ENCODE measurements at regions not wholly inside any gene's neighbourhood (a gene's known extent, or its start where the extent isn't known, plus 50 kb on each side); places are given as distances from the start of the nearest gene placed in this dataset.

DNA sequence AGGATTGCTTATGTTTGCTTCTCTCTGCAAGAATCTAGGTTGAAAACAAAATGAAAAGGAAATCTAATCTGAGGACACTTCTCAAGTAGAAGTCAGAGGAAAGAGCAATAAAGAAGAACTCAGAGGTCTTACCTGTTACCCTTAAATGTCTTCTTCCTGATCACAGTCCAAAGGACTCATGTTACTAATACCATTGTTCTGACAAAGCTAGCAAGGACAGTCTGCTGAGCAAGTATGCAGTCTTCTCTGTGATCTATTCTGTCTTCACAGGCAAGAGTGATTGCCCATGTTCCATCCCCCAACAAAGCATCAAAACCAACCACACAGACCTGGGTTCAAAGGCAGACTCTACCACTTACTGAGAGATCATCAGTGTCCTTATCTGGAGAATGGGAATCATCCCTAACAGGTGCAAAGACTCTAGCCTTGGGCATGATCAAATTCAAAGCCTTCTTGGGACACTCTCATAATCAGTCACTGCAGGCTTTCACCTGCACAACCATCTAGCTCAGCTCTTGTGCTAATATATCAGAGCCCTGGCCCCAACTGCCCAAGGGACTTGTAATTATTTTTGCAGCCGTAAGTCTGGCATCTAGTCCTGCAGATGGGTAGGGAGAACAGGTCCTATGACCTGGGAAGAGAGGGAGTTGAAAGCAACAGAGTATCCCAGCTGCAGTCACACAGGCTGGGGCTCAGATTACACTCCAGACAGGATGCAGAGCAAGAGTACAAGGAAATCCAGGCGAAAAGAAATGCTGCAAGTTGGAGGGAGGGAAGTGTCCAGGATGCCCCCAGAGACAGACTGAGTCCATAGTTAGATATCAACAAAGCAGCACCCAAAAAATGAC, 97.9 kb upstream of the NUDT4 start:
- no peaks in the 10 kb centered on the region for H3K36me3 ChIP-seq (ENCODE audit: insufficient read depth, low read length)
- no peak overlapping the region for H3K9ac ChIP-seq (ENCODE audit: low read depth, low read length)
- H3K4me3 ChIP-seq (ENCODE audit: low read length): no peak overlapping the region
- H3K27ac ChIP-seq (ENCODE audit: low read depth, low read length): no peak overlapping the region
- no peaks in the 10 kb centered on the region for H3K9me3 ChIP-seq (ENCODE audit: insufficient read depth, low read depth, low read length)
- no peaks in the 10 kb centered on the region for H3K4me1 ChIP-seq (ENCODE audit: insufficient read depth, low read length)
- WGBS: 76% methylated on average over 2 of the region's 2 CpGs
- H3K27me3 ChIP-seq (ENCODE audit: insufficient read depth, low read length): no peaks in the 10 kb centered on the region

DNA sequence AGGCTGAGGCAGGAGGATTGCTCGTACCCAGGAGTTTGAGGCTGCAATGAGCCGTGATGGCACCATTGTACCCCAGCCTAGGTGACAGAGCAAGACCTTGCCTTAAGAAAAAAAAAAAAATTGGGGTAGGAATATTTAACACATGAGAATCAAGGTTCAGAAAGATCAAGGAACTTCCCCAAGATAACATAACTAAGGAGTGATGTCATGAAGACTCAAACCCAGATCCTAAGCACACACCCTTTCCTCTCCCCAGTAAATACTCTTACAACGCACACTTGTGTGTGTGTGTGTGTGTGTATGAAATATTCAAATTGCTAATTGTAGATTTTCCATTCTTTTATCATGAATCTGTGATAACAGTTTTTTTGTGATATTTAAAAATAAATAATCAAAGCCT, 90.6 kb upstream of the NUDT4 start:
- no peaks in the 10 kb centered on the region for H3K36me3 ChIP-seq (ENCODE audit: insufficient read depth, low read length)
- no peak overlapping the region for H3K27ac ChIP-seq (ENCODE audit: low read depth, low read length)
- no peaks in the 10 kb centered on the region for H3K27me3 ChIP-seq (ENCODE audit: insufficient read depth, low read length)
- WGBS: 93% methylated on average over 2 of the region's 3 CpGs
- H3K9ac ChIP-seq (ENCODE audit: low read depth, low read length): no peak overlapping the region
- no peaks in the 10 kb centered on the region for H3K9me3 ChIP-seq (ENCODE audit: insufficient read depth, low read depth, low read length)
- no peak overlapping the region for H3K4me3 ChIP-seq (ENCODE audit: low read length)
- H3K4me1 ChIP-seq (ENCODE audit: insufficient read depth, low read length): no peaks in the 10 kb centered on the region

DNA sequence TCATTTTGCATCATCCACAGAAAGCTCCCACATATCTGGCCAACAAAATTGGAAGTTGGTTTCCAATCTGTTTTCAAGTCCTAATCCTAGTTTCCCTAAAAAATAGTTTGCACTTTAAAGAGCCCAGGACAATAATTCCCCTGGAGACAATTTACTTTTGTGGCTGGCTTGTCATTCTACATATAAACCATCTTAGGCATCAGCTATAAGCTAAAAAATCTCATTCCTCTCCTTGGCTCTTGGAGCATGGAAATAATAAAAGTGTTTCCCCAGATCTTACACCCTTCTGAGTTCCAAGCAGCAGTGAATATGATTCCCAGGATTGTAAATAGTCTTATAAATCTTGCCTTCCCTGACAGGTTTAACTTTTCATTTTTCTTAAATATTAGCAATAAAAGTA, 89.1 kb upstream of the NUDT4 start:
- Histone ChIP-seq H3K4me1 (ENCODE audit: insufficient read depth, low read length) (no peaks in the 10 kb centered on the region), H3K27me3 (ENCODE audit: insufficient read depth, low read length) (no peaks in the 10 kb centered on the region), H3K36me3 (ENCODE audit: insufficient read depth, low read length) (no peaks in the 10 kb centered on the region), H3K9me3 (ENCODE audit: insufficient read depth, low read depth, low read length) (no peaks in the 10 kb centered on the region), H3K9ac (ENCODE audit: low read depth, low read length) (no peak overlapping the region), H3K4me3 (ENCODE audit: low read length) (no peak overlapping the region), H3K27ac (ENCODE audit: low read depth, low read length) (no peak overlapping the region)

DNA sequence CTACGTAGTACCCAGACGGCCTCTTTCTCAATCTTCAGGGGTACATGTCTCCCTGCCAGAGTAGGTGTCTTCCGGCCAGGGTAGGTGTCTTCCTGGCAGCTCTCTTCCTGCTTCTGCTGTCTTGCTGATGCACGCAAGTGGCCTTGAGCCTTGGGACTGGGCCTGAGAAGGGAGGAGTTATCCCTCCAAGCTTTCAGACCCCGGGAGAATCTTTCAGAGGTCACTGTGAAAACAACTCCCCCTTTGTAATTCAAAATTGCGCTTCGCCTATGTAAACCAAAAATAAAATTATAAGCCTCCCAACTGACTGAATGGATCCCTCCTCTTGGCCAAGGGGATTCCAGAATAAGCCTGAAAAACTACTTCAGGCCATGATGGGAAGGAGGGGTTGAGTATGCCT, 87.3 kb upstream of the NUDT4 start:
- 70% methylated on average over 7 of the region's 7 CpGs for WGBS
- no peaks in the 10 kb centered on the region for H3K4me1 ChIP-seq (ENCODE audit: insufficient read depth, low read length)
- no peak overlapping the region for H3K27ac ChIP-seq (ENCODE audit: low read depth, low read length)
- H3K36me3 ChIP-seq (ENCODE audit: insufficient read depth, low read length): no peaks in the 10 kb centered on the region
- H3K9me3 ChIP-seq (ENCODE audit: insufficient read depth, low read depth, low read length): no peaks in the 10 kb centered on the region
- no peaks in the 10 kb centered on the region for H3K27me3 ChIP-seq (ENCODE audit: insufficient read depth, low read length)
- H3K4me3 ChIP-seq (ENCODE audit: low read length): no peak overlapping the region
- H3K9ac ChIP-seq (ENCODE audit: low read depth, low read length): no peak overlapping the region

DNA sequence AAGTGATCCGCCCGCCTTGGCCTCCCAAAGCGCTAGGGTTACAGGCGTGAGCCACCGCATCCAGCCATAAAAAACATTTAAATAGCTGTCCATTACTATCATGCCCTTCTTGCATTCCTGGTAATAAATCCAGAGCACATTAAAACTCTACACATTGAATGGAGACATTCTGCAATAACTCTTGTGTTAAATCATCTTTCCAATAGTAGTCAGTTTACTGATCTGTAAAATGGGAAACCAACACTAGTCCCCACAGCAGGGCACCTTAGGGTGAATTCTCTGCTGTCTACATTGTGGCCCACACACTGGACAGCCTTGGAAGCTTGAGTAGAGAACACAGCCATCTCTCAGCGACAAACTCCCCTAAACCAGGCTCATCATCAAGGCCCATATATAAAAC, 85.5 kb upstream of the NUDT4 start:
- Histone ChIP-seq H3K36me3 (ENCODE audit: insufficient read depth, low read length) (no peaks in the 10 kb centered on the region), H3K9me3 (ENCODE audit: insufficient read depth, low read depth, low read length) (no peaks in the 10 kb centered on the region), H3K4me3 (ENCODE audit: low read length) (no peak overlapping the region), H3K9ac (ENCODE audit: low read depth, low read length) (no peak overlapping the region), H3K27ac (ENCODE audit: low read depth, low read length) (no peak overlapping the region), H3K4me1 (ENCODE audit: insufficient read depth, low read length) (0 out of 2 replicates have a peak, but pooled peaks cover 4% of the 10 kb centered on the region), H3K27me3 (ENCODE audit: insufficient read depth, low read length) (no peaks in the 10 kb centered on the region)
- 95% methylated on average over 6 of the region's 6 CpGs for WGBS

DNA sequence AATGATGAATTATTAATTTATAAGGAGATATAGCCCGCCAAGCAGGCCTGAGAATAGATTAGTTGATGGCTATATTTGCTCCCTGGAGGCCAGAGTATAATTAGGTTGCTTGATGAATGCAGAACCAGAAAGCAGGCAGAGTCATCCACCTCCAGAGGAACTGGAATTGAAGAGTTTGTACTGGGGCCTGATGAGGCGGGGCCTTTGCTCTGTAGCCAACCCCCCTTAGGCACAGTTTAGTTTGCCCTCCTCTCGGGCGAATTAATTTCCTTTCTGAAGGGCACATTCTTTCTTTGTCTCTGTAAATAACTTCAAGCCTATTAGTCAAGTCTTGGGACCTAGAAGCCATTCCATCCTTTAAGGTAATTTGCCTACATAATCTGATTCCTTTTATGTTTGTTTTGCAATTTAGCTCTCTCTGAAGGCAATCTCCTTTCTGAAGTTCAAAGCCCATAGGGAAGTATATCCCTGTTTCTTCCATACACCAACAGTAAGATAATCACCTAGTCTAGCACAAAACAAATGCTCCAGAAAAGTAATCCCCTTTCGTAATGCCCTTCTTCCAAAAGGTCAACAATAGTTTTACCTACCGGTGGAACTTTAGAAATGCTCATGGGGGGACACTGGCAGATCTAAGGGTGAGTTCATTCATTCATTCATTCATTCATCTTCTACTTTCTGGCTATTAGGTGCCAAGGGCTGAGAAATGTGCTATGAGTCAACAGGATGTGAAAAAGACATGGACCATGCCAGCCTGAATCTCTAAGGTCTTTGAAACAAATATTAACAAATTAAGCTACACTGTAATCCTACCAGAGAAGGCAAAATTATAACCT, 84.8 kb upstream of the NUDT4 start:
- WGBS: 84% methylated on average over 6 of the region's 6 CpGs
- Histone ChIP-seq H3K27ac (ENCODE audit: low read depth, low read length) (no peak overlapping the region), H3K4me3 (ENCODE audit: low read length) (no peak overlapping the region), H3K4me1 (ENCODE audit: insufficient read depth, low read length) (0 out of 2 replicates have a peak, but pooled peaks cover 4% of the 10 kb centered on the region), H3K27me3 (ENCODE audit: insufficient read depth, low read length) (no peaks in the 10 kb centered on the region), H3K9me3 (ENCODE audit: insufficient read depth, low read depth, low read length) (no peaks in the 10 kb centered on the region), H3K36me3 (ENCODE audit: insufficient read depth, low read length) (no peaks in the 10 kb centered on the region), H3K9ac (ENCODE audit: low read depth, low read length) (no peak overlapping the region)

DNA sequence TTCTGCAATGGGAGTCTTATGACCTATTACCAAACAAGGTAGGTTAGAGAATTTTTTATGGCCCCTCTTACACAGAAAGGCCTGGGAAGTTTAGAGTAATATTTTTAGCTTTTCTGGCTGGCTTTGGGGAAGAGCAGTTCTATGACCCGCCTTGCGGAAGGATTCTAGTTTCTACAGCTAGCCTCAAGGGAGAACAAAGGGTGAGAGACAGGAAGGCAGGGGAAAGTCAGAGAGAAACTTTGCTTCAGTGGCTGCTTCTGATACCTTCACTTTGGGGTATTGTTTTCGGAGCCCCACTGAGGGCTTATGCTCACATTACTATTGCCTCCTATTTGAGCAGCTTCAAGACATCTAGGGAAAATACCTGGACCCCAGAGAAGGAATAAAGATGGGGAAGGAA, 80.7 kb upstream of the NUDT4 start:
- H3K9me3 ChIP-seq (ENCODE audit: insufficient read depth, low read depth, low read length): no peaks in the 10 kb centered on the region
- no peaks in the 10 kb centered on the region for H3K36me3 ChIP-seq (ENCODE audit: insufficient read depth, low read length)
- no peak overlapping the region for H3K4me3 ChIP-seq (ENCODE audit: low read length)
- H3K27me3 ChIP-seq (ENCODE audit: insufficient read depth, low read length): no peaks in the 10 kb centered on the region
- H3K4me1 ChIP-seq (ENCODE audit: insufficient read depth, low read length): 0 out of 2 replicates have a peak, but pooled peaks cover 4% of the 10 kb centered on the region
- H3K9ac ChIP-seq (ENCODE audit: low read depth, low read length): no peak overlapping the region
- no peak overlapping the region for H3K27ac ChIP-seq (ENCODE audit: low read depth, low read length)
- WGBS: 89% methylated on average over 3 of the region's 3 CpGs

DNA sequence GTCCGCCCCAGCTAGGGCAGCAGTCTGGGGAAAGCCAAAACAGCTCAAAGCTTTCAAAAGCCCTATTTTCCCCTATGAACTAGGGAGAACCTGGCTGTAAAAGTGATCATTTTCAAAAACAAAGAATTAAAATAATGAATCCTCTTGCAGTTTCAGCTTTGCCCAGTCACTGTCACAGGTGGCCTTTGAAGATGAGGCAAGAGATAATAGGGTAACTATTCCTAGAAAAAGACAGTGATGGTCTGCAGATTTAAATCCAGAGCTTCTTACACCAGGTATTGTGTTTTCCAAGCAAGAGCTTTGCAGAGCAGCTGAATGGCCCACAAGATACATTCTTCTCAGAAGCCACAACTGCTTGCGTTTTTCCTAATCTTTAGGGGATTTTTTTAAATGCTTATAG, 80.2 kb upstream of the NUDT4 start:
- Histone ChIP-seq H3K4me1 (ENCODE audit: insufficient read depth, low read length) (0 out of 2 replicates have a peak, but pooled peaks cover 4% of the 10 kb centered on the region), H3K36me3 (ENCODE audit: insufficient read depth, low read length) (no peaks in the 10 kb centered on the region), H3K27me3 (ENCODE audit: insufficient read depth, low read length) (no peaks in the 10 kb centered on the region), H3K9me3 (ENCODE audit: insufficient read depth, low read depth, low read length) (no peaks in the 10 kb centered on the region), H3K27ac (ENCODE audit: low read depth, low read length) (no peak overlapping the region), H3K4me3 (ENCODE audit: low read length) (no peak overlapping the region), H3K9ac (ENCODE audit: low read depth, low read length) (no peak overlapping the region)
- 93% methylated on average over 1 of the region's 2 CpGs for WGBS

DNA sequence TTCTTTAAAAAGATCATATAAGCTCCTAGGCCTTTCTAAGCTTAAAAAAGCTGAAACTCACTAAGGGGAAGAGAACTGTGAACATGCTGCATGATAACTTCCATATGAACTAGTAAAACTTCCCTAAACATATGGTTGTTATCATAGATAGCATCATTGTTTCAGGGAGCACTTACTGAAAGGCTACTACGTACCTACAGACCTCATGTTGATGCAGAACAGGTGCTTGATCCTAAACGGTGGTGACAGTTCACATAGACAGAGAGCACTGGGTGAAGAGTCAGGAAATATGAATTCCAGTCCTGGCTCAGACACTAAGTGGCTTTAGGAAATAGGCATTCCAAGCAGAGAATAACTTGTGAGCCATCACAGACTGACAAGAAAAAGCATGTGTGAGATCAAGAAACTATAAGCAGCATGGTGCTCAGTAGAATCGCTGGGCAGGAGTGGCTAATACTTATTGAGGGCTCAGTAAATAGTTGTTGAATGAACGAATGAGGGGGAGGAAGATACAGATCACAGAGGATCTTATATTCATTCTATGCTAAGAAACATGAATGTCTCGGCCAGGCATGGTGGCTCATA, 78.4 kb upstream of the NUDT4 start:
- WGBS: 96% methylated on average over 5 of the region's 5 CpGs
- H3K4me3 ChIP-seq (ENCODE audit: low read length): no peak overlapping the region
- no peak overlapping the region for H3K9ac ChIP-seq (ENCODE audit: low read depth, low read length)
- H3K4me1 ChIP-seq (ENCODE audit: insufficient read depth, low read length): 0 out of 2 replicates have a peak, but pooled peaks cover 4% of the 10 kb centered on the region
- no peaks in the 10 kb centered on the region for H3K9me3 ChIP-seq (ENCODE audit: insufficient read depth, low read depth, low read length)
- no peak overlapping the region for H3K27ac ChIP-seq (ENCODE audit: low read depth, low read length)
- no peaks in the 10 kb centered on the region for H3K36me3 ChIP-seq (ENCODE audit: insufficient read depth, low read length)
- no peaks in the 10 kb centered on the region for H3K27me3 ChIP-seq (ENCODE audit: insufficient read depth, low read length)

DNA sequence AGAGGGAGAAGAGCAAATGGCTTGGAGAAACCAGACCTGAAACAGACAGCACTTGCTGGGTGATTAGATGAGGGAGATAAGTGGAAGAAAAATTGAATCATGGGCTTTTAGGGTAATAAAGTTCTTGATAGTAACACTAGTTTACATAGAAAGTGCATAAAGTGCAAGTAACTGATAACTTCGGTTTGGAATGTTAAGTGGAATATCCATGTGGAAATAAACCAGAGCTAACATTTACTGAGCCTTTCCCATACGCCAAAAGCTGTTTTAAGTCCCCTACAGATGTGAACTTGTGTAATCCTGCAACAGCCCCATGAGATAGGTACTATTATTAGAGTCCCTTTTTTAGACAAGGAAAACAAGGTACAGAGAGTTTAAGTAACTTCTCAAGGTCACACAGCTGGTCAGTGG, 77.1 kb upstream of the NUDT4 start:
- no peaks in the 10 kb centered on the region for H3K9me3 ChIP-seq (ENCODE audit: insufficient read depth, low read depth, low read length)
- no peaks in the 10 kb centered on the region for H3K27me3 ChIP-seq (ENCODE audit: insufficient read depth, low read length)
- H3K4me1 ChIP-seq (ENCODE audit: insufficient read depth, low read length): 0 out of 2 replicates have a peak, but pooled peaks cover 4% of the 10 kb centered on the region
- no peak overlapping the region for H3K27ac ChIP-seq (ENCODE audit: low read depth, low read length)
- no peak overlapping the region for H3K9ac ChIP-seq (ENCODE audit: low read depth, low read length)
- H3K4me3 ChIP-seq (ENCODE audit: low read length): no peak overlapping the region
- WGBS: 97% methylated on average over 2 of the region's 2 CpGs
- H3K36me3 ChIP-seq (ENCODE audit: insufficient read depth, low read length): no peaks in the 10 kb centered on the region

Measured in HUES64 (cell line).